HEK293 (cell line): ENCODE measurements at regions not wholly inside any gene's neighbourhood (a gene's known extent, or its start where the extent isn't known, plus 50 kb on each side); places are given as distances from the start of the nearest gene placed in this dataset.

Experiments used
- CTCF ChIA-PET: fragments of 350-600 bp; formaldehyde crosslinking; extraction: SDS; loops from one replicate; lab custom pipeline; 2021; ENCODE audit warnings: antibody characterized with exemption; lab: Yijun Ruan, JAX
- POLR2A ChIA-PET: fragments of 300-600 bp; formaldehyde crosslinking; extraction: SDS; loops from one replicate; lab custom pipeline; 2020; ENCODE audit warnings: antibody characterized with exemption, inconsistent platforms; lab: Yijun Ruan, JAX
- H3K27ac ChIP-seq: fragments of 200-500 bp; sonication (Bioruptor generic); 2 replicates; pipeline ENCODE4 v1.5.1; 2014; ENCODE audit warnings: low read depth, low read length, control low read depth, inconsistent platforms; ENCODE audit errors: extremely low read depth
- H3K36me3 ChIP-seq, 2 experiments: fragments of 200-500 bp in 1 of 2; sonication (Bioruptor generic) in 1 of 2; 1 replicate in 1 of 2; 2 replicates in 1 of 2; pipeline ENCODE4 v1.5.1; 2014 to 2017; ENCODE audit warnings: inconsistent platforms in 2 of 2, low read length in 2 of 2; ENCODE audit not compliant: control insufficient read depth in 2 of 2, insufficient read depth in 1 of 2
- H3K4me1 ChIP-seq: fragments of 200-500 bp; sonication (Bioruptor generic); 2 replicates; pipeline ENCODE4 v1.5.1; 2014; ENCODE audit warnings: mild to moderate bottlenecking, low read length, inconsistent platforms; ENCODE audit not compliant: control insufficient read depth, insufficient read depth
- H3K4me3 ChIP-seq: 2 replicates; pipeline ENCODE4 v1.5.1; 2011; ENCODE audit warnings: low read depth, mild to moderate bottlenecking, control low read depth, low read length, moderate library complexity
- H3K9me3 ChIP-seq: fragments of 200-500 bp; sonication (Bioruptor generic); 2 replicates; pipeline ENCODE4 v1.5.1; 2014; ENCODE audit warnings: low read depth, low read length, inconsistent platforms; ENCODE audit not compliant: control insufficient read depth, insufficient read depth
- GLI4 ChIP-seq: fragments of 450-650 bp; formaldehyde crosslinking; IDR thresholded peaks from 2 replicates; pipeline ENCODE4 v1.5.1; 2016; ENCODE audit warnings: missing biosample characterization, missing genetic modification characterization
- GLIS2 ChIP-seq: fragments of 450-650 bp; formaldehyde crosslinking; IDR thresholded peaks from 2 replicates; pipeline ENCODE4 v1.5.1; 2016; ENCODE audit warnings: missing biosample characterization, missing genetic modification characterization
- INSM2 ChIP-seq: fragments of 450-650 bp; formaldehyde crosslinking; IDR thresholded peaks from 2 replicates; pipeline ENCODE4 v1.5.1; 2016; ENCODE audit warnings: missing biosample characterization, missing genetic modification characterization
- MEIS1 ChIP-seq: sonication (generic); formaldehyde crosslinking; IDR thresholded peaks from 2 replicates; pipeline ENCODE4 v1.8.1; 2022; ENCODE audit warnings: missing genetic modification reagents, mild to moderate bottlenecking, borderline replicate concordance
- PRDM4 ChIP-seq: fragments of 450-650 bp; formaldehyde crosslinking; IDR thresholded peaks from 2 replicates; pipeline ENCODE4 v1.5.1; 2017; ENCODE audit warnings: missing biosample characterization, missing genetic modification characterization
- SP2 ChIP-seq: fragments of 450-650 bp; formaldehyde crosslinking; IDR thresholded peaks from 2 replicates; pipeline ENCODE4 v1.5.1; 2016; ENCODE audit warnings: missing biosample characterization, missing genetic modification characterization
- ZEB2 ChIP-seq: fragments of 450-650 bp; formaldehyde crosslinking; IDR thresholded peaks from 2 replicates; pipeline ENCODE4 v1.5.1; 2016; ENCODE audit warnings: missing biosample characterization, missing genetic modification characterization
- ZNF146 ChIP-seq: fragments of 450-650 bp; formaldehyde crosslinking; IDR thresholded peaks from 2 replicates; pipeline ENCODE4 v1.5.1; 2016; ENCODE audit warnings: missing biosample characterization, missing genetic modification characterization
- ZNF248 ChIP-seq: fragments of 450-650 bp; formaldehyde crosslinking; IDR thresholded peaks from 2 replicates; pipeline ENCODE4 v1.5.1; 2017; ENCODE audit warnings: missing biosample characterization, missing genetic modification characterization
- ZNF341 ChIP-seq: fragments of 450-650 bp; formaldehyde crosslinking; IDR thresholded peaks from 2 replicates; pipeline ENCODE4; 2016; ENCODE audit warnings: low read depth, missing biosample characterization, missing genetic modification characterization
- ZNF350 ChIP-seq: fragments of 450-650 bp; formaldehyde crosslinking; IDR thresholded peaks from 2 replicates; pipeline ENCODE4 v1.5.0; 2017; ENCODE audit warnings: missing biosample characterization, mild to moderate bottlenecking, missing genetic modification characterization
- ZNF548 ChIP-seq: fragments of 450-650 bp; formaldehyde crosslinking; IDR thresholded peaks from 2 replicates; pipeline ENCODE4 v1.5.1; 2016; ENCODE audit warnings: missing biosample characterization, missing genetic modification characterization
- ZNF624 ChIP-seq: fragments of 450-650 bp; formaldehyde crosslinking; IDR thresholded peaks from 2 replicates; pipeline ENCODE4 v1.5.1; 2017; ENCODE audit warnings: missing biosample characterization, missing genetic modification characterization
- ZNF654 ChIP-seq: fragments of 450-650 bp; formaldehyde crosslinking; IDR thresholded peaks from 2 replicates; pipeline ENCODE4 v1.5.1; 2016; ENCODE audit warnings: low read depth, missing biosample characterization, missing genetic modification characterization
- ZNF658 ChIP-seq: fragments of 450-650 bp; formaldehyde crosslinking; IDR thresholded peaks from 2 replicates; pipeline ENCODE4; 2016; ENCODE audit warnings: missing biosample characterization, missing genetic modification characterization
- ZNF670 ChIP-seq: fragments of 450-650 bp; formaldehyde crosslinking; IDR thresholded peaks from 2 replicates; pipeline ENCODE4 v1.5.1; 2016; ENCODE audit warnings: missing biosample characterization, missing genetic modification characterization, low read depth
- TF ChIP-seq, protein P1 (sequence below): fragments of 450-650 bp; formaldehyde crosslinking; IDR thresholded peaks from 2 replicates; pipeline ENCODE4 v1.5.1; 2016; ENCODE audit warnings: missing biosample characterization, missing genetic modification characterization
- TF ChIP-seq, protein P2 (sequence below): fragments of 450-650 bp; formaldehyde crosslinking; IDR thresholded peaks from 2 replicates; pipeline ENCODE4 v1.5.1; 2016; ENCODE audit warnings: missing biosample characterization, missing genetic modification characterization

DNA sequence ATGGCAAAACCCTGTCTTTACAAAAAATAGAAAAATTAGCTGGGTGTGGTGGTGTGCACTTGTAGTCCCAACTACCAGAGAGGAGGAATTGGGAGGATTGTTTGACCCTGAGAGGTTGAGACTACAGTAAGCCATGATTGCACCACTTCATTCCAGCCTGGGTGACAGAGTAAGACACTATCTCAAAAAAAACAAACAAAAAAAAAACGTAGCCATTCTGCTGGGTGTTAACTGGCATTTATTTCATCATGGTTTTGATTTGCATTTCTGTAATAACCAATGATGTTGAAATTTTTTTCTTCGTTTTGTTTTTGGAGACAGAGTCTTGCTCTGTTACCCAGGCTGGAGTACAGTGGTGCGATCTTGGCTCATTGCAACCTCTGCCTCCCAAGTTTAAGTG lies 63.3 kb downstream of the RPLP1 start (continued):
- TF ChIP-seq, protein P1, sequence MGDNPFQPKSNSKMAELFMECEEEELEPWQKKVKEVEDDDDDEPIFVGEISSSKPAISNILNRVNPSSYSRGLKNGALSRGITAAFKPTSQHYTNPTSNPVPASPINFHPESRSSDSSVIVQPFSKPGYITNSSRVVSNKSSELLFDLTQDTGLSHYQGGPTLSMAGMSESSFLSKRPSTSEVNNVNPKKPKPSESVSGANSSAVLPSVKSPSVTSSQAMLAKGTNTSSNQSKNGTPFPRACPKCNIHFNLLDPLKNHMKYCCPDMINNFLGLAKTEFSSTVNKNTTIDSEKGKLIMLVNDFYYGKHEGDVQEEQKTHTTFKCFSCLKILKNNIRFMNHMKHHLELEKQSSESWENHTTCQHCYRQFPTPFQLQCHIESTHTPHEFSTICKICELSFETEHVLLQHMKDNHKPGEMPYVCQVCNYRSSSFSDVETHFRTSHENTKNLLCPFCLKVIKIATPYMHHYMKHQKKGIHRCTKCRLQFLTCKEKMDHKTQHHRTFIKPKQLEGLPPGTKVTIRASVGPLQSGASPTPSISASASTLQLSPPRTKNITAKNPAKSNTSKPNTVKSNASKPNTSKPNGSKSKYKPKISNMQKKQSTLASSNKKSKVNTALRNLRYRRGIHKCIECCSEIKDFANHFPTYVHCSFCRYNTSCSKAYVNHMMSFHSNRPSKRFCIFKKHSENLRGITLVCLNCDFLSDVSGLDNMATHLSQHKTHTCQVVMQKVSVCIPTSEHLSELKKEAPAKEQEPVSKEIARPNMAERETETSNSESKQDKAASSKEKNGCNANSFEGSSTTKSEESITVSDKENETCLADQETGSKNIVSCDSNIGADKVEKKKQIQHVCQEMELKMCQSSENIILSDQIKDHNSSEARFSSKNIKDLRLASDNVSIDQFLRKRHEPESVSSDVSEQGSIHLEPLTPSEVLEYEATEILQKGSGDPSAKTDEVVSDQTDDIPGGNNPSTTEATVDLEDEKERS (tag by site-specific recombination), result no peak
- TF ChIP-seq ZNF146, result no peak
- TF ChIP-seq ZNF670, result no peak

GRCh38 chr15:69517052-69517451 lies 64.4 kb downstream of the RPLP1 start:
- H3K9me3 ChIP-seq, result no peaks in the 10 kb centered on the region
- CTCF ChIA-PET, result interaction anchor here (0.7 kb wide), 1 partner anchor 52 kb away, joined by 5 read pairs; no protein-coding TSS in a partner anchor
- POLR2A ChIA-PET, result no interaction called here
- no peak for TF ChIP-seq ZEB2 (tag by site-specific recombination)
- TF ChIP-seq GLIS2, result no peak
- TF ChIP-seq PRDM4 (tag by site-specific recombination), result no peak
- TF ChIP-seq, protein P2, sequence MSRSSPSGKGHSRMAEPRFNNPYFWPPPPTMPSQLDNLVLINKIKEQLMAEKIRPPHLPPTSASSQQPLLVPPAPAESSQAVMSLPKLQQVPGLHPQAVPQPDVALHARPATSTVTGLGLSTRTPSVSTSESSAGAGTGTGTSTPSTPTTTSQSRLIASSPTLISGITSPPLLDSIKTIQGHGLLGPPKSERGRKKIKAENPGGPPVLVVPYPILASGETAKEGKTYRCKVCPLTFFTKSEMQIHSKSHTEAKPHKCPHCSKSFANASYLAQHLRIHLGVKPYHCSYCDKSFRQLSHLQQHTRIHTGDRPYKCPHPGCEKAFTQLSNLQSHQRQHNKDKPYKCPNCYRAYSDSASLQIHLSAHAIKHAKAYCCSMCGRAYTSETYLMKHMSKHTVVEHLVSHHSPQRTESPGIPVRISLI, result no peak
- no peak for TF ChIP-seq GLI4
- no peak for TF ChIP-seq MEIS1 (CRISPR knock-in tag)
- no peak for TF ChIP-seq ZNF654
- no peak for TF ChIP-seq ZNF624
- no peak for TF ChIP-seq INSM2 (tag by site-specific recombination)
- TF ChIP-seq, all 188 proteins: peak for 0
- Histone ChIP-seq H3K4me1 (no peaks in the 10 kb centered on the region), H3K4me3 (no peak overlapping the region), H3K36me3 (no peaks in the 10 kb centered on the region), H3K27ac (no peak overlapping the region)

DNA sequence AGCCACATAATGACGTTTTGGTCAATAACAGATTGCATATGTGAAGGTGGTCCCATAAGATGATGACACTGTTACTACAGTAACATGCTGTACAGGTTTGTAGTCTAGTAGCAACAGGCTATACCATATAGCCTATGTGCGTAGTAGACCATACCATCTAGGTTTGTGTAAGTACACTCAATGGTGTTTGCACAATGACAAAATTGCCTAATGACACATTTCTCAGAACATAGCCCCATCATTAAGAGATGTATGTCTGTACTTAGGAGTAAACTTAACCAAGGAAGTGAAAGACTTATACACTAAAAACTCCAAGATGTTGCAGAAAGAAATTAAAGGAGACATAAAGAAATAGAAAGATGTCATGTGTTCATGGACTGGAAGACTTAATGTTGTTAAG lies 66.2 kb downstream of the RPLP1 start:
- Histone ChIP-seq H3K27ac (no peak overlapping the region), H3K4me3 (no peak overlapping the region), H3K9me3 (no peaks in the 10 kb centered on the region), H3K4me1 (no peaks in the 10 kb centered on the region), H3K36me3 (no peaks in the 10 kb centered on the region)
- POLR2A ChIA-PET, result no interaction called here
- no peak for TF ChIP-seq ZNF350 (tag by site-specific recombination)
- TF ChIP-seq ZNF341, result no peak
- TF ChIP-seq ZNF248 (tag by site-specific recombination), result no peak
- no peak for TF ChIP-seq SP2
- no peak for TF ChIP-seq ZNF548 (tag by site-specific recombination)
- no peak for TF ChIP-seq PRDM4 (tag by site-specific recombination)
- TF ChIP-seq ZNF670, result no peak
- TF ChIP-seq, protein P2, result no peak
- TF ChIP-seq ZNF658, result no peak
- CTCF ChIA-PET, result no interaction called here
